Neural progenitor cell (in vitro differentiated cells): ENCODE measurements at regions not wholly inside any gene's neighbourhood (a gene's known extent, or its start where the extent isn't known, plus 50 kb on each side); places are given as distances from the start of the nearest gene placed in this dataset.

ENCODE experiments used
- DNase-seq: peaks from one replicate; pipeline ENCODE4 v3.0.0-alpha.2; 2016; ENCODE audit warnings: low spot score
- H2AFZ ChIP-seq: fragments of 200-600 bp; sonication (generic); replicated peaks from 2 replicates; pipeline ENCODE4 v1.6.1; 2016; ENCODE audit warnings: antibody characterized with exemption
- H3F3A ChIP-seq: fragments of 200-600 bp; sonication (generic); 2 replicates; pipeline ENCODE4 v1.6.1; 2016; ENCODE audit warnings: antibody characterized with exemption, low read depth
- H3K27ac ChIP-seq: fragments of 200-600 bp; sonication (generic); 2 replicates; pipeline ENCODE4 v1.5.1; 2016; ENCODE audit warnings: mild to moderate bottlenecking
- H3K27me3 ChIP-seq: fragments of 200-600 bp; sonication (generic); 2 replicates; pipeline ENCODE4 v1.6.1; 2016; ENCODE audit warnings: mild to moderate bottlenecking, moderate library complexity
- H3K36me3 ChIP-seq: fragments of 200-600 bp; sonication (generic); 2 replicates; pipeline ENCODE4 v1.5.1; 2016
- H3K4me1 ChIP-seq: fragments of 200-600 bp; sonication (generic); 2 replicates; pipeline ENCODE4 v1.6.1; 2016; ENCODE audit warnings: mixed run types
- H3K4me2 ChIP-seq: fragments of 200-600 bp; sonication (generic); 2 replicates; pipeline ENCODE4 v1.6.1; 2016
- H3K4me3 ChIP-seq: fragments of 200-600 bp; sonication (generic); 2 replicates; pipeline ENCODE4 v1.5.1; 2016
- H3K79me2 ChIP-seq: fragments of 200-600 bp; sonication (generic); 2 replicates; pipeline ENCODE4 v1.6.1; 2016; ENCODE audit warnings: low read depth
- H3K9ac ChIP-seq: fragments of 200-600 bp; sonication (generic); 2 replicates; pipeline ENCODE4 v1.6.1; 2016
- H3K9me3 ChIP-seq: fragments of 200-600 bp; sonication (generic); 2 replicates; pipeline ENCODE4 v1.5.1; 2016; ENCODE audit warnings: low read depth
- H4K20me1 ChIP-seq: fragments of 200-600 bp; sonication (generic); 2 replicates; pipeline ENCODE4 v1.6.1; 2016; ENCODE audit warnings: low read depth
- H3K27ac Mint-ChIP-seq: 3 replicates; pipeline ENCODE4 v1.8.0; 2021; ENCODE audit warnings: mixed read lengths
- H3K27me3 Mint-ChIP-seq: 2 replicates; pipeline ENCODE4 v1.8.0; 2022; ENCODE audit warnings: low read depth, mild to moderate bottlenecking, inconsistent platforms, moderate library complexity, mixed read lengths; ENCODE audit not compliant: insufficient read depth
- H3K36me3 Mint-ChIP-seq: 3 replicates; pipeline ENCODE4 v1.8.0; 2021; ENCODE audit warnings: mixed read lengths
- H3K4me1 Mint-ChIP-seq: 3 replicates; pipeline ENCODE4 v1.8.0; 2021; ENCODE audit warnings: mixed read lengths
- H3K4me3 Mint-ChIP-seq: 3 replicates; pipeline ENCODE4 v1.8.0; 2021; ENCODE audit warnings: mild to moderate bottlenecking, moderate library complexity, mixed read lengths
- H3K9me3 Mint-ChIP-seq: 3 replicates; pipeline ENCODE4 v1.8.0; 2020; ENCODE audit warnings: mixed read lengths
- EZH2 ChIP-seq: fragments of 200-600 bp; sonication (generic); IDR thresholded peaks from 2 replicates; pipeline ENCODE4 v1.6.1; 2017; ENCODE audit warnings: antibody characterized with exemption, mild to moderate bottlenecking, moderate library complexity
- EZH2phosphoT487 ChIP-seq: fragments of 200-600 bp; sonication (generic); IDR thresholded peaks from 2 replicates; pipeline ENCODE4 v1.6.1; 2017; ENCODE audit warnings: antibody characterized with exemption
- TF ChIP-seq, protein P1 (sequence below): fragments of 200-600 bp; sonication (generic); IDR thresholded peaks from 2 replicates; pipeline ENCODE4 v1.5.1; 2017; ENCODE audit warnings: antibody characterized with exemption, mild to moderate bottlenecking

DNA sequence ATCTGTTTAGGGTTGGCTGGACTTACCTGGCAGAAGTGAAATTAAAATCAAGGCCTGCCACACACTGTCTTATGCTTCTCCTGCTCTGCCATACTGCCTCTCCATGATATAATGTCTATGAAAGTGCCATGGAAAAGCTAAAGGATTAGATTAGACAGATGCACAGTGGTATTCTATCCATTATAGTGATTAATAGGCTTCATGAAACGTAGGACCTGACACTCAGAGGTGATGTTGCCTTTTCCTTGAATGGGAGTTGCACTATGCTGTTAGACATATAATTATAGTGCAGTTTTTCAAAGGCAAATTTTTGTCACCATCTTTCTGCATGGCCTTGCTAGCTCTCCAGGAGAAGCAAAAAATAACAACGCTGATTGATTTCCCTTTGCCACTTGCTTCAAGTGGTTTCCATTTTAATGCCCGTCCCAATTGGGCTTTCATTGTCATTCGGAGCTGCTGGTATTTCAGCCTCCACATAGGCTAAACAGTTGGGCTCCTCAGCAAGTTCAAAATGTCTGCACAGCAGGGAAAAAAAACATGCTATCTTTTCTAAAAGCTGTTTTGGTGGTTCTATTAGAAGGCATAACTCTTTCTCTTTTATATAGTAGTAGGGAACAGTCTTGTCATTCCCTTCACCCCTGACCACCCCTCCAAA lies 502.8 kb upstream of the GOT2 start:
- Histone ChIP-seq H3K36me3 (no peaks in the 10 kb centered on the region), H4K20me1 (no peaks in the 10 kb centered on the region), H3K4me3 (no peak overlapping the region), H3K79me2 (no peaks in the 10 kb centered on the region), H3K4me1 (peaks cover 3% of the 10 kb centered on the region), H3F3A (no peaks in the 10 kb centered on the region), H3K27me3 (no peaks in the 10 kb centered on the region), H3K27ac (no peak overlapping the region), H3K9ac (no peak overlapping the region), H3K4me2 (no peak overlapping the region), H2AFZ (no peak overlapping the region), H3K9me3 (no peaks in the 10 kb centered on the region)
- H3K4me1 Mint-ChIP-seq = no peaks in the 10 kb centered on the region
- no peak overlapping the region for H3K27ac Mint-ChIP-seq
- peaks cover 6% of the 10 kb centered on the region for H3K9me3 Mint-ChIP-seq
- no peak for DNase-seq
- TF ChIP-seq EZH2phosphoT487 (no peak), EZH2 (no peak)
- TF ChIP-seq, protein P1, sequence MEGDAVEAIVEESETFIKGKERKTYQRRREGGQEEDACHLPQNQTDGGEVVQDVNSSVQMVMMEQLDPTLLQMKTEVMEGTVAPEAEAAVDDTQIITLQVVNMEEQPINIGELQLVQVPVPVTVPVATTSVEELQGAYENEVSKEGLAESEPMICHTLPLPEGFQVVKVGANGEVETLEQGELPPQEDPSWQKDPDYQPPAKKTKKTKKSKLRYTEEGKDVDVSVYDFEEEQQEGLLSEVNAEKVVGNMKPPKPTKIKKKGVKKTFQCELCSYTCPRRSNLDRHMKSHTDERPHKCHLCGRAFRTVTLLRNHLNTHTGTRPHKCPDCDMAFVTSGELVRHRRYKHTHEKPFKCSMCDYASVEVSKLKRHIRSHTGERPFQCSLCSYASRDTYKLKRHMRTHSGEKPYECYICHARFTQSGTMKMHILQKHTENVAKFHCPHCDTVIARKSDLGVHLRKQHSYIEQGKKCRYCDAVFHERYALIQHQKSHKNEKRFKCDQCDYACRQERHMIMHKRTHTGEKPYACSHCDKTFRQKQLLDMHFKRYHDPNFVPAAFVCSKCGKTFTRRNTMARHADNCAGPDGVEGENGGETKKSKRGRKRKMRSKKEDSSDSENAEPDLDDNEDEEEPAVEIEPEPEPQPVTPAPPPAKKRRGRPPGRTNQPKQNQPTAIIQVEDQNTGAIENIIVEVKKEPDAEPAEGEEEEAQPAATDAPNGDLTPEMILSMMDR = no peak
- H3K36me3 Mint-ChIP-seq = no peaks in the 10 kb centered on the region
- no peak overlapping the region for H3K4me3 Mint-ChIP-seq
- no peaks in the 10 kb centered on the region for H3K27me3 Mint-ChIP-seq

GRCh38 chr16:59224401-59224800 lies 490.3 kb upstream of the GOT2 start:
- H3K27ac Mint-ChIP-seq = no peak overlapping the region
- no peak overlapping the region for H3K9ac ChIP-seq
- H3K4me3 ChIP-seq = no peak overlapping the region
- no peaks in the 10 kb centered on the region for H3K79me2 ChIP-seq
- peaks cover 10% of the 10 kb centered on the region for H3K4me1 ChIP-seq
- no peaks in the 10 kb centered on the region for H3K27me3 ChIP-seq
- no peaks in the 10 kb centered on the region for H3K36me3 ChIP-seq
- H3K4me3 Mint-ChIP-seq = no peak overlapping the region
- H2AFZ ChIP-seq = peak overlapping the region; percentile 60
- H3K27me3 Mint-ChIP-seq = peaks cover 2% of the 10 kb centered on the region
- H3K4me2 ChIP-seq = no peak overlapping the region
- no peak overlapping the region for H3K27ac ChIP-seq
- H3K9me3 ChIP-seq = no peaks in the 10 kb centered on the region
- no peak for DNase-seq
- no peaks in the 10 kb centered on the region for H3F3A ChIP-seq
- peaks cover 19% of the 10 kb centered on the region for H3K4me1 Mint-ChIP-seq
- TF ChIP-seq EZH2phosphoT487 = no peak
- TF ChIP-seq EZH2 = no peak
- TF ChIP-seq, protein P1 = no peak
- no peaks in the 10 kb centered on the region for H3K36me3 Mint-ChIP-seq
- H3K9me3 Mint-ChIP-seq = no peaks in the 10 kb centered on the region
- no peaks in the 10 kb centered on the region for H4K20me1 ChIP-seq

GRCh38 chr16:59220011-59220410 lies 485.9 kb upstream of the GOT2 start:
- Histone ChIP-seq H3K27ac (no peak overlapping the region), H3K4me1 (peaks cover 10% of the 10 kb centered on the region), H3K79me2 (no peaks in the 10 kb centered on the region), H4K20me1 (no peaks in the 10 kb centered on the region), H3K36me3 (no peaks in the 10 kb centered on the region), H3F3A (no peaks in the 10 kb centered on the region), H3K9ac (no peak overlapping the region), H3K27me3 (no peaks in the 10 kb centered on the region), H2AFZ (no peak overlapping the region), H3K4me3 (no peak overlapping the region), H3K9me3 (no peaks in the 10 kb centered on the region), H3K4me2 (no peak overlapping the region)
- Mint-ChIP-seq H3K4me3 (no peak overlapping the region), H3K27ac (peak overlapping the region; percentile 39), H3K4me1 (peaks cover 21% of the 10 kb centered on the region), H3K27me3 (peaks cover 7% of the 10 kb centered on the region), H3K9me3 (peaks cover 11% of the 10 kb centered on the region), H3K36me3 (peaks cover 2% of the 10 kb centered on the region)
- TF ChIP-seq, protein P1 = no peak
- no peak for TF ChIP-seq EZH2
- TF ChIP-seq EZH2phosphoT487 = no peak
- DNase-seq = peak; percentile 40
